SK-N-SH (cell line): ENCODE measurements at regions not wholly inside any gene's neighbourhood (a gene's known extent, or its start where the extent isn't known, plus 50 kb on each side); places are given as distances from the start of the nearest gene placed in this dataset.

Experiments
- CTCF ChIA-PET: fragments of 300-600, 350-600 bp; formaldehyde crosslinking; extraction: SDS; loops from one replicate; lab custom pipeline; 2021; lab: Yijun Ruan, JAX
- POLR2A ChIA-PET: fragments of 350-600 bp; sonication (Branson Sonifier 250); formaldehyde crosslinking; extraction: SDS; loops from one replicate; lab custom pipeline; 2020; ENCODE audit warnings: antibody characterized with exemption, inconsistent platforms; lab: Yijun Ruan, JAX
- DNase-seq: peaks from one replicate; pipeline ENCODE4 v3.0.0; 2012
- H2AFZ ChIP-seq: fragments of 200-600 bp; sonication (generic); 2 replicates; pipeline ENCODE4 v1.8.1; 2016; ENCODE audit warnings: antibody characterized with exemption, mild to moderate bottlenecking, low read depth
- H3F3A ChIP-seq: fragments of 200-600 bp; sonication (generic); replicated peaks from 2 replicates; pipeline ENCODE3; 2016; ENCODE audit warnings: antibody characterized with exemption, mild to moderate bottlenecking; ENCODE audit not compliant: insufficient read depth
- H3K27ac ChIP-seq, 2 experiments: fragments of 200-500 bp in 1 of 2; fragments of 200-600 bp in 1 of 2; sonication (Bioruptor generic) in 1 of 2; sonication (generic), shearing (Covaris generic) in 1 of 2; 2 replicates each; pipeline versions ENCODE4 v1.5.1 to v1.6.1; 2014 to 2016; ENCODE audit warnings: low read depth in 2 of 2, inconsistent platforms in 1 of 2, low read length in 1 of 2, mild to moderate bottlenecking in 1 of 2, mixed read lengths in 1 of 2
- H3K27me3 ChIP-seq: fragments of 200-600 bp; sonication (generic), shearing (Covaris generic); 2 replicates; pipeline ENCODE4 v1.6.1; 2016; ENCODE audit warnings: mixed run types; ENCODE audit not compliant: insufficient read depth
- H3K36me3 ChIP-seq, 2 experiments: fragments of 200-500 bp in 1 of 2; fragments of 200-600 bp in 1 of 2; sonication (Bioruptor generic) in 1 of 2; sonication (generic) in 1 of 2; replicated peaks in 1 of 2; 2 replicates each; pipeline versions ENCODE3 to v1.5.1; 2014 to 2016; ENCODE audit warnings: low read length in 1 of 2, mild to moderate bottlenecking in 1 of 2; ENCODE audit not compliant: insufficient read depth in 2 of 2, control insufficient read depth in 1 of 2
- H3K4me1 ChIP-seq, 2 experiments: fragments of 200-500 bp in 1 of 2; fragments of 200-600 bp in 1 of 2; sonication (Bioruptor generic) in 1 of 2; sonication (generic), shearing (Covaris generic) in 1 of 2; 2 replicates each; pipeline versions ENCODE4 v1.5.1 to v1.6.1; 2014 to 2016; ENCODE audit warnings: low read depth in 1 of 2, low read length in 1 of 2, mixed run types in 1 of 2; ENCODE audit not compliant: insufficient read depth in 2 of 2, control insufficient read depth in 1 of 2
- H3K4me2 ChIP-seq: fragments of 200-600 bp; sonication (generic), shearing (Covaris generic); 2 replicates; pipeline ENCODE4 v1.6.1; 2017; ENCODE audit warnings: mixed run types
- H3K4me3 ChIP-seq, 2 experiments: fragments of 200-500 bp in 1 of 2; fragments of 200-600 bp in 1 of 2; sonication (Bioruptor generic) in 1 of 2; sonication (generic), shearing (Covaris generic) in 1 of 2; 2 replicates each; pipeline versions ENCODE4 v1.5.1 to v1.8.1; 2014 to 2016; ENCODE audit warnings: low read depth in 2 of 2, inconsistent platforms in 1 of 2, low read length in 1 of 2, mild to moderate bottlenecking in 1 of 2, mixed read lengths in 1 of 2, moderate library complexity in 1 of 2
- H3K79me2 ChIP-seq: fragments of 200-600 bp; sonication (generic); 2 replicates; pipeline ENCODE4 v1.8.1; 2017; ENCODE audit warnings: mild to moderate bottlenecking; ENCODE audit not compliant: insufficient read depth
- H3K9ac ChIP-seq: fragments of 200-600 bp; sonication (generic); 2 replicates; pipeline ENCODE4 v1.6.1; 2017; ENCODE audit warnings: mixed run types
- H3K9me2 ChIP-seq: fragments of 200-600 bp; sonication (generic); 2 replicates; pipeline ENCODE4 v1.6.1; 2017; ENCODE audit warnings: mixed run types
- H3K9me3 ChIP-seq: fragments of 200-600 bp; sonication (generic); 2 replicates; pipeline ENCODE4 v1.6.1; 2017; ENCODE audit warnings: mixed run types, mild to moderate bottlenecking, moderate library complexity
- H4K20me1 ChIP-seq: fragments of 200-600 bp; sonication (generic); 2 replicates; pipeline ENCODE4 v1.6.1; 2017; ENCODE audit warnings: mild to moderate bottlenecking, mixed run types; ENCODE audit not compliant: insufficient read depth
- CTCF ChIP-seq: fragments of 200-600 bp; sonication (generic); IDR thresholded peaks from 2 replicates; pipeline ENCODE4 v1.6.1; 2017; ENCODE audit warnings: antibody characterized with exemption, mild to moderate bottlenecking, moderate library complexity
- EZH2phosphoT487 ChIP-seq: fragments of 200-600 bp; sonication (generic); IDR thresholded peaks from 2 replicates; pipeline ENCODE4 v1.6.1; 2017; ENCODE audit warnings: low read depth, mixed run types, mild to moderate bottlenecking, antibody characterized with exemption, moderate library complexity, borderline replicate concordance
- FOXJ3 ChIP-seq: sonication (generic); formaldehyde crosslinking; IDR thresholded peaks from 2 replicates; pipeline ENCODE4 v1.5.1; 2020; ENCODE audit warnings: mild to moderate bottlenecking, missing genetic modification reagents
- FOXM1 ChIP-seq: IDR thresholded peaks from 2 replicates; pipeline ENCODE4 v1.4.0; 2012; ENCODE audit warnings: low read depth, mild to moderate bottlenecking
- JUND ChIP-seq: IDR thresholded peaks from 2 replicates; pipeline ENCODE4 v1.4.0; 2012
- MEF2A ChIP-seq: IDR thresholded peaks from 2 replicates; pipeline ENCODE4 v1.4.0; 2012; ENCODE audit warnings: low read depth, borderline replicate concordance
- NFIC ChIP-seq: IDR thresholded peaks from 2 replicates; pipeline ENCODE4 v1.4.0; 2012; ENCODE audit warnings: borderline replicate concordance
- RAD21 ChIP-seq: IDR thresholded peaks from 2 replicates; pipeline ENCODE4 v1.6.1; 2012; ENCODE audit warnings: mild to moderate bottlenecking, low read length
- RFX5 ChIP-seq: IDR thresholded peaks from 2 replicates; pipeline ENCODE4 v1.6.1; 2012; ENCODE audit warnings: mild to moderate bottlenecking, improper control_type of control experiment, low read length
- TAF1 ChIP-seq: IDR thresholded peaks from 2 replicates; pipeline ENCODE4 v1.6.1; 2012; ENCODE audit warnings: low read depth, mild to moderate bottlenecking, low read length, moderate library complexity, borderline replicate concordance
- WGBS: methylation state at CpG from one replicate; pipeline ENCODE4 v1.1.6; 2017; ENCODE audit warnings: low lambda C conversion rate; 5-methylcytosine and 5-hydroxymethylcytosine counted together
- TF ChIP-seq, protein P1 (sequence below): IDR thresholded peaks from 2 replicates; pipeline ENCODE4 v1.4.0; 2012; ENCODE audit warnings: low read depth, borderline replicate concordance

DNA sequence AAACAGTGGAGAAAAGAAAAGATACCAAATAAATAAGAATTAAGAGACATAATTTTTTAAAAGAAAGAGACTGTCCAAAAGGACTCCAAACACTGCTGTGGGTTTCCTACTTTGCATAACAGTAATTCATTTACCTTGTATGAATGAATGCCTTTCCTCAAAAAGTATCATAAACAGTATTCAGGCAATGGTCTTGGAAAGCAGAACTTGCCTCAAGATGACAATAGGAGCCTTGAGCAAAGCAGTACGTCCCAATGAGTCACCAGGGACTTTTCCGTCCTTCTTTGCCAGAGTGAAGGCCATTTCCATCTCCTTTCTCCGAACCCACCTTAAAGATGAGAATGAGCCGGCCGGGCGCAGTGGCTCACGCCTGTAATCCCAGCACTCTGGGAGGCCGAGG, 186.4 kb downstream of the ZBTB18 start:
- no peak overlapping the region for H3K27ac ChIP-seq
- POLR2A ChIA-PET: no interaction called here
- no peaks in the 10 kb centered on the region for H3K79me2 ChIP-seq
- no peaks in the 10 kb centered on the region for H3K9me2 ChIP-seq
- TF ChIP-seq RAD21 (no peak), CTCF (no peak)
- TF ChIP-seq, all 33 proteins: peak for 0
- H3K36me3 ChIP-seq: no peaks in the 10 kb centered on the region
- H3K4me3 ChIP-seq: no peak overlapping the region
- H2AFZ ChIP-seq: 0 out of 2 replicates have a peak overlapping the region, but pooled peaks have one; percentile 39
- H3K9me3 ChIP-seq: no peaks in the 10 kb centered on the region
- H3F3A ChIP-seq: no peaks in the 10 kb centered on the region
- no peak for DNase-seq
- H3K9ac ChIP-seq: no peak overlapping the region
- 84% methylated on average over 8 of the region's 8 CpGs for WGBS
- H3K4me2 ChIP-seq: no peak overlapping the region
- peaks cover 0 to 10% of the 10 kb centered on the region in 2 experiments; a peak in 2 of 4 replicates for H3K4me1 ChIP-seq
- no peaks in the 10 kb centered on the region for H3K27me3 ChIP-seq
- no peaks in the 10 kb centered on the region for H4K20me1 ChIP-seq
- CTCF ChIA-PET: no interaction called here

GRCh38 chr1:244239261-244239770, 188.2 kb downstream of the ZBTB18 start:
- 95% methylated on average over 4 of the region's 4 CpGs for WGBS

DNA sequence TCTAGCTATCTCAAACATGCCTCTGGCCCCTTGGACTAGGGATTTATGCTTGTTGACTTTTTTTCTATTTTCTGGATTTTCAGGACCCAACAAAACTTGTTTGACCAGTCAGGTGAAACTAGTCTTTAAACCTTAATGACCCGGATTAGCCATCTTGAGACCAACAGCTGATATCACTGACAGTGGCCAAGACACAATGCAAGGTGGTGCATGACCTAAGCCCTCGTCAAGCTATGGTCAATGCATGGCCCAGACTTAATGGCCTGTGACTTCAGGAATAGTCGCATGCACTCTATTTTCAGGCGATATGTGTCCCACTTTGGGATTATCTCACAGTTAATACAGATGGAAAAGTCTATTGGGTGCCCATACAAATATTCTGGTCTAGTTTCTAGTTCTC, 190.4 kb downstream of the ZBTB18 start:
- Histone ChIP-seq H3K4me2 (no peak overlapping the region), H4K20me1 (no peaks in the 10 kb centered on the region)
- CTCF ChIA-PET: interaction anchor here (1.2 to 1.9 kb wide), 2 partner anchors 32 to 58 kb away, joined by 4 to 9 read pairs; no protein-coding TSS in a partner anchor

More at GRCh38 chr1:244239261-244239770, 188.2 kb downstream of the ZBTB18 start:
- Histone ChIP-seq H3K27me3 (no peaks in the 10 kb centered on the region), H4K20me1 (no peaks in the 10 kb centered on the region), H3K36me3 (no peaks in the 10 kb centered on the region), H3K27ac (peak overlapping the region in 1 of 2 experiments; percentile 61; a peak in 2 of 4 replicates), H3K9ac (no peak overlapping the region), H3K9me2 (no peaks in the 10 kb centered on the region), H3K4me3 (no peak overlapping the region), H3K4me2 (no peak overlapping the region), H3F3A (no peaks in the 10 kb centered on the region), H3K79me2 (no peaks in the 10 kb centered on the region), H3K9me3 (no peaks in the 10 kb centered on the region), H2AFZ (peak overlapping the region; percentile 37; the same call in 1 of the 2 replicates), H3K4me1 (peaks cover 0 to 11% of the 10 kb centered on the region in 2 experiments; a peak in 2 of 4 replicates)
- DNase-seq: no peak
- TF ChIP-seq TAF1 (no peak), EZH2phosphoT487 (no peak)
- ChIA-PET CTCF (interaction anchor here (1.0 kb wide), 1 partner anchor 34 kb away, joined by 3 read pairs; no protein-coding TSS in a partner anchor), POLR2A (no interaction called here)

More for the DNA sequence above, 190.4 kb downstream of the ZBTB18 start:
- H3K27ac ChIP-seq: no peak overlapping the region
- H3K4me3 ChIP-seq: no peak overlapping the region
- TF ChIP-seq TAF1 (no peak), FOXJ3 (CRISPR knock-in tag) (no peak), JUND (no peak), FOXM1 (no peak), RFX5 (no peak), CTCF (no peak), MEF2A (no peak), NFIC (no peak)
- TF ChIP-seq, protein P1, sequence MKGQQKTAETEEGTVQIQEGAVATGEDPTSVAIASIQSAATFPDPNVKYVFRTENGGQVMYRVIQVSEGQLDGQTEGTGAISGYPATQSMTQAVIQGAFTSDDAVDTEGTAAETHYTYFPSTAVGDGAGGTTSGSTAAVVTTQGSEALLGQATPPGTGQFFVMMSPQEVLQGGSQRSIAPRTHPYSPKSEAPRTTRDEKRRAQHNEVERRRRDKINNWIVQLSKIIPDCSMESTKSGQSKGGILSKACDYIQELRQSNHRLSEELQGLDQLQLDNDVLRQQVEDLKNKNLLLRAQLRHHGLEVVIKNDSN: no peak
- no peaks in the 10 kb centered on the region for H3K9me2 ChIP-seq
- H2AFZ ChIP-seq: no peak overlapping the region
- no peak overlapping the region for H3K9ac ChIP-seq
- no peak for DNase-seq
- no peaks in the 10 kb centered on the region for H3K79me2 ChIP-seq
- H3K4me1 ChIP-seq: peaks cover 0 to 11% of the 10 kb centered on the region in 2 experiments; a peak in 2 of 4 replicates
- H3K27me3 ChIP-seq: no peaks in the 10 kb centered on the region
- H3K9me3 ChIP-seq: no peaks in the 10 kb centered on the region
- H3F3A ChIP-seq: no peaks in the 10 kb centered on the region
- POLR2A ChIA-PET: no interaction called here
- 99% methylated on average over 4 of the region's 4 CpGs for WGBS
- no peaks in the 10 kb centered on the region for H3K36me3 ChIP-seq
